Upper lobe of left lung (tissue), 6 donors: ENCODE measurements at regions not wholly inside any gene's neighbourhood (a gene's known extent, or its start where the extent isn't known, plus 50 kb on each side); places are given as distances from the start of the nearest gene placed in this dataset.
"Not testable (repeated sequence)": the region's sequence is repeated elsewhere in the genome, so short reads cannot be mapped to it uniquely, and the experiment has no call there.

ENCODE experiments used
- ATAC-seq, 2 donors: fragments of 200-7000 bp; cut with Tn5 transposase; one replicate each; pipeline ENCODE4 v1.9.1; 2022; ENCODE audit warnings: mild to moderate bottlenecking in 2 of 2, moderate library complexity in 2 of 2; ENCODE audit not compliant: low FRiP score in 2 of 2
- DNase-seq, 2 donors: peaks; one replicate each; pipeline ENCODE4 v3.0.0-alpha.2; 2019 to 2020
- H3K27ac ChIP-seq, 4 donors: fragments of 200-600 bp; sonication (generic); one replicate each; pipeline ENCODE4 v1.5.1; 2016 to 2019
- H3K27me3 ChIP-seq, 4 donors: fragments of 200-600 bp; sonication (generic); one replicate each; pipeline ENCODE4 v1.5.1; 2017 to 2019
- H3K36me3 ChIP-seq, 4 donors: fragments of 200-600 bp; sonication (generic); one replicate each; pipeline ENCODE4 v1.5.1; 2016 to 2019
- H3K4me1 ChIP-seq, 4 donors: fragments of 200-600 bp; sonication (generic); one replicate each; pipeline ENCODE4 v1.5.1; 2018 to 2019
- H3K4me3 ChIP-seq, 4 donors: fragments of 200-600 bp; sonication (generic); one replicate each; pipeline ENCODE4 v1.5.1; 2017 to 2019; ENCODE audit warnings: mild to moderate bottlenecking in 2 of 4, moderate library complexity in 1 of 4
- H3K9me3 ChIP-seq, 4 donors: fragments of 200-600 bp; sonication (generic); one replicate each; pipeline ENCODE4 v1.5.1; 2018 to 2019
- CTCF ChIP-seq, 6 experiments: fragments of 450-650 bp in 4 of 6; fragments of 200-600 bp in 2 of 6; sonication (generic) in 2 of 6; IDR thresholded peaks; one replicate each; pipeline ENCODE4 v1.5.1; 2016 to 2019; ENCODE audit warnings: antibody characterized with exemption in 6 of 6
- EP300 ChIP-seq, 4 donors: sonication (generic); formaldehyde crosslinking; IDR thresholded peaks; one replicate each; pipeline ENCODE4 v1.5.1; 2017; ENCODE audit warnings: antibody characterized with exemption in 4 of 4, control low read depth in 2 of 4
- POLR2A ChIP-seq, 4 donors: fragments of 450-650 bp; IDR thresholded peaks; one replicate each; pipeline ENCODE4 v1.5.1; 2016 to 2017; ENCODE audit warnings: antibody characterized with exemption in 4 of 4, mild to moderate bottlenecking in 2 of 4
- POLR2AphosphoS5 ChIP-seq, 2 donors: sonication (generic); formaldehyde crosslinking; IDR thresholded peaks; one replicate each; pipeline ENCODE4 v1.5.1; 2017; ENCODE audit warnings: antibody characterized with exemption in 2 of 2
- WGBS, 2 donors: methylation state at CpG; one replicate each; pipeline ENCODE4 v1.1.5; 2017 to 2018; 5-methylcytosine and 5-hydroxymethylcytosine counted together
- donor health status: DM: no; HTN: no; CAD: no; lungs with moderate emphysema.
- donor health status: DM: no; HTN: yes; CAD: no; lungs with severe emphysema.

GRCh38 chr18:64384101-64384500 lies 235.2 kb upstream of the LINC00305 start:
- H3K9me3 ChIP-seq = no peaks in the 10 kb centered on the region
- ATAC-seq = no peak
- H3K4me3 ChIP-seq = no peak overlapping the region
- H3K27ac ChIP-seq = no peak overlapping the region
- TF ChIP-seq POLR2A (IDR thresholded peaks at IDR 0.05) = no peak
- no peak for TF ChIP-seq POLR2AphosphoS5 (IDR thresholded peaks at IDR 0.05)
- TF ChIP-seq CTCF (IDR thresholded peaks at IDR 0.05) = no peak
- TF ChIP-seq EP300 (IDR thresholded peaks at IDR 0.05) = no peak
- no peak for DNase-seq
- no peaks in the 10 kb centered on the region for H3K27me3 ChIP-seq
- WGBS, 2 donors = 68 to 70% methylated on average over 1 of the region's 1 CpG
- no peaks in the 10 kb centered on the region for H3K36me3 ChIP-seq
- no peaks in the 10 kb centered on the region for H3K4me1 ChIP-seq

- H3K36me3 ChIP-seq = no peaks in the 10 kb centered on the region
- DNase-seq (no peak), ATAC-seq (no peak)
- no peaks in the 10 kb centered on the region for H3K27me3 ChIP-seq
- no peak overlapping the region for H3K4me3 ChIP-seq
- 48 to 74% methylated on average over 1 of the region's 1 CpG for WGBS, 2 donors
- TF ChIP-seq POLR2A (IDR thresholded peaks at IDR 0.05) (no peak), CTCF (IDR thresholded peaks at IDR 0.05) (no peak), POLR2AphosphoS5 (IDR thresholded peaks at IDR 0.05) (no peak), EP300 (IDR thresholded peaks at IDR 0.05) (no peak)
- H3K4me1 ChIP-seq = no peaks in the 10 kb centered on the region
- H3K27ac ChIP-seq = no peak overlapping the region
- peaks cover 0 to 4% (median 0%) of the 10 kb centered on the region in 4 donors for H3K9me3 ChIP-seq
Measured at GRCh38 chr18:64380117-64380516, 231.2 kb upstream of the LINC00305 start.

GRCh38 chr18:64379662-64380061 lies 230.8 kb upstream of the LINC00305 start:
- ATAC-seq (no peak), DNase-seq (no peak)
- Histone ChIP-seq H3K36me3 (no peaks in the 10 kb centered on the region), H3K4me1 (no peaks in the 10 kb centered on the region), H3K9me3 (peaks cover 0 to 4% (median 1%) of the 10 kb centered on the region in 4 donors), H3K27me3 (no peaks in the 10 kb centered on the region), H3K4me3 (no peak overlapping the region), H3K27ac (no peak overlapping the region)
- 91 to 100% methylated on average over 1 of the region's 1 CpG for WGBS, 2 donors
- TF ChIP-seq POLR2AphosphoS5 (IDR thresholded peaks at IDR 0.05) (no peak), CTCF (IDR thresholded peaks at IDR 0.05) (no peak), EP300 (IDR thresholded peaks at IDR 0.05) (no peak), POLR2A (IDR thresholded peaks at IDR 0.05) (no peak)

DNA sequence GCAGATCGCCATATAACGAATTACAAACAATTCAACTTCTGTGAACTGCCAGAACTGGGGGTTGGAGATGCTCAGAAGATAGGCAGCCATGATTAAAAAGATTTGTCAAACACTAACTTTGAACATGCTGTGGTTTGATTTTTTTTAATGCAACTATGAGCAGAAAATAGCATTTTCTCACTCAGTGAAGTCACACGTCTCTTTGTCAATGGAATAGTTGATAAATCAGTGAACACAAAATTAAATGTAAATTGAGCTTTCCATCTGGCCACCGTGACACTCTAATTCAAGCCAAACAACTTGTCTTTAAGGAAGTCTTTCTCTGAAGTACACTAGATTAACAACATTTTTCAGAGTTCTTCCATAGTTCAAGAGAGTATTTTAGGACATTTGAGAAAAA lies 228.6 kb upstream of the LINC00305 start:
- H3K4me3 ChIP-seq = no peak overlapping the region
- WGBS, 2 donors = 65 to 82% methylated on average over 4 of the region's 4 CpGs
- H3K36me3 ChIP-seq = no peaks in the 10 kb centered on the region
- H3K4me1 ChIP-seq = no peaks in the 10 kb centered on the region
- no peak for TF ChIP-seq POLR2A (IDR thresholded peaks at IDR 0.05)
- no peak for TF ChIP-seq POLR2AphosphoS5 (IDR thresholded peaks at IDR 0.05)
- no peak for TF ChIP-seq CTCF (IDR thresholded peaks at IDR 0.05)
- no peak for TF ChIP-seq EP300 (IDR thresholded peaks at IDR 0.05)
- H3K27me3 ChIP-seq = no peaks in the 10 kb centered on the region
- peaks cover 0 to 4% (median 2%) of the 10 kb centered on the region in 4 donors for H3K9me3 ChIP-seq
- no peak for ATAC-seq
- no peak for DNase-seq
- H3K27ac ChIP-seq = no peak overlapping the region

DNA sequence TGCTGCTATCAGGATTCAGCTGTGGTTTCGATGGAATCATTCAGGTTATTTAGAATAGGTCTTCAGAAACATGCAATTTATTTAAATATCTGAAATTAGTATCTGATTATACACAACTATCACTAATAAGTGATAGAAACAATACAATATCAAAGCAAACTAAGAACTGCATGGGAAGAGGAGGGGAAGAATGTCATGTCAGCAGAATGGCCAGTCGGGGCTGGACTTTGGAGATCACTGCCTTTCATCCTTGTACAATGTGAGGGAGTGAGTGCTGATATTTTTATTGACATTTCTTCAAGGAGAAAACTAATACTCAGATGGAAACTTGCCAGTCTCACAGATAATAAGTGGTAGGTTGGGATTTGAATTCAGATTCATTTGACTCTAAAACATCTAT lies 224.0 kb upstream of the LINC00305 start:
- no peak for TF ChIP-seq POLR2A (IDR thresholded peaks at IDR 0.05)
- no peak for TF ChIP-seq EP300 (IDR thresholded peaks at IDR 0.05)
- no peak for TF ChIP-seq POLR2AphosphoS5 (IDR thresholded peaks at IDR 0.05)
- no peak for TF ChIP-seq CTCF (IDR thresholded peaks at IDR 0.05)
- Histone ChIP-seq H3K36me3 (no peaks in the 10 kb centered on the region), H3K4me1 (no peaks in the 10 kb centered on the region), H3K9me3 (peaks cover 0 to 4% (median 2%) of the 10 kb centered on the region in 4 donors), H3K27ac (no peak overlapping the region), H3K4me3 (no peak overlapping the region), H3K27me3 (no peaks in the 10 kb centered on the region)
- WGBS, 2 donors = 81 to 85% methylated on average over 2 of the region's 2 CpGs
- ATAC-seq (no peak), DNase-seq (no peak)

DNA sequence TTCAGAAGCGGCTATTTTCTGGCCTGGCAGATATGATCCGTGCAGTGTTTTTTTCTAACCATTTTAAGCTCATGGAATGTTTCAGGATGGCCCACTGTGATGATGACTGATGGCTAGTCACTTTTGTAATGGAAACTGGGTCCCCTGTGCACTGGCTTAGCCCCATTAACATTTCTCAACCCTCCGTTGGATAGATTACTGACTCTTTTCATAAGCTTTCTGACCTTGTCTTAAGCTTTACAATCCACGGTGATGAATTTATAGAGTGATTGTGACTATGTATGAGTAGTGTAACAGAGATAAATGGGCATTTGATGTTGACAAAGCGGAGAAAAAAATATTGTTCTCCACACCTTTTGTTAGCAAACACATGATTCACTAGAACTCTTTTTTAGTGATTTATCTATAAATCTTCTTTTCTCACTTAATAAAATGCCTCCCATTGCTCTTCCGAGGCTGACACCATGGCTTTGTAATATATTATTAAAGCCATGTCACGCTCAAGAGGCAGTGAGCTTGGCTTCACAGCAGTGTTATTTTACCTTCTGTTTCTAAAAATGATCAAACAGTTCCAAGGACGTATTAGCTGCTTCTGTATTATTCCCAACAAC lies 221.0 kb upstream of the LINC00305 start:
- H3K27ac ChIP-seq, H3K4me1 ChIP-seq, H3K4me3 ChIP-seq, ATAC-seq, DNase-seq, H3K9me3 ChIP-seq, H3K36me3 ChIP-seq, H3K27me3 ChIP-seq: not testable (repeated sequence)
- WGBS, 2 donors = 87% methylated on average over 6 of the region's 8 CpGs
